ENCODE measurements at regions not wholly inside any gene's neighbourhood (a gene's known extent, or its start where the extent isn't known, plus 50 kb on each side); places are given as distances from the start of the nearest gene placed in this dataset.

- DNase-seq (ENCODE audit: low read depth in 2 of 2): no peak
These were observed 51.4 kb upstream of the ACTRT2 start for GRCh38 chr1:2969845-2970291.

- DNase-seq (ENCODE audit: low read depth in 2 of 2): no peak
These were observed 50.8 kb upstream of the ACTRT2 start for GRCh38 chr1:2970311-2971071.

GRCh38 chr1:2971101-2971501, 50.2 kb upstream of the ACTRT2 start:
- DNase-seq (ENCODE audit: low read depth in 2 of 2): no peak
